Stomach (tissue), 8 donors: ENCODE measurements at regions not wholly inside any gene's neighbourhood (a gene's known extent, or its start where the extent isn't known, plus 50 kb on each side); places are given as distances from the start of the nearest gene placed in this dataset.

Experiments
- DNase-seq, 2 donors: peaks; one replicate each; pipeline versions ENCODE4 v3.0.0 to v3.0.0-alpha.2; 2013 to 2019
- H3K27ac ChIP-seq, 5 donors: fragments of 200-600 bp in 4 of 5; sonication (generic) in 4 of 5; one replicate each; pipeline ENCODE4 v1.5.1; 2013 to 2019; ENCODE audit warnings: mild to moderate bottlenecking in 1 of 5, moderate library complexity in 1 of 5
- H3K27me3 ChIP-seq, 3 donors: fragments of 200-600 bp; sonication (generic); one replicate each; pipeline ENCODE4 v1.5.1; 2017 to 2019; ENCODE audit warnings: mixed run types in 1 of 3
- H3K36me3 ChIP-seq, 4 donors: fragments of 200-600 bp; sonication (generic); 1 replicate in 3 of 4; 2 replicates in 1 of 4; pipeline ENCODE4 v1.5.1; 2016 to 2019
- H3K4me1 ChIP-seq, 4 donors: fragments of 200-600 bp; sonication (generic); one replicate each; pipeline ENCODE4 v1.5.1; 2016 to 2019
- H3K4me3 ChIP-seq, 4 donors: fragments of 200-600 bp; sonication (generic) in 3 of 4; one replicate each; pipeline ENCODE4 v1.5.1; 2016 to 2019; ENCODE audit warnings: mild to moderate bottlenecking in 1 of 4
- H3K9me3 ChIP-seq, 4 donors: fragments of 200-600 bp; sonication (generic); one replicate each; pipeline ENCODE4 v1.5.1; 2016 to 2019
- CTCF ChIP-seq, 7 experiments: fragments of 450-650 bp in 4 of 7; fragments of 200-600 bp in 3 of 7; sonication (generic) in 3 of 7; IDR thresholded peaks; one replicate each; pipeline ENCODE4 v1.5.1; 2016 to 2019; ENCODE audit warnings: antibody characterized with exemption in 7 of 7, control low read depth in 2 of 7, mild to moderate bottlenecking in 1 of 7
- EP300 ChIP-seq: sonication (generic); formaldehyde crosslinking; IDR thresholded peaks from one replicate; pipeline ENCODE4 v1.6.1; 2017; ENCODE audit warnings: antibody characterized with exemption
- POLR2A ChIP-seq, 4 donors: fragments of 450-650 bp; IDR thresholded peaks; one replicate each; pipeline ENCODE4 v1.6.1; 2016; ENCODE audit warnings: antibody characterized with exemption in 4 of 4, control low read depth in 2 of 4, mild to moderate bottlenecking in 1 of 4, moderate library complexity in 1 of 4
- POLR2AphosphoS5 ChIP-seq, 3 donors: sonication (generic); formaldehyde crosslinking; IDR thresholded peaks; one replicate each; pipeline ENCODE4 v1.6.1; 2016; ENCODE audit warnings: antibody characterized with exemption in 3 of 3
- WGBS, 5 donors: extraction: QIAGEN DNeasy Blood & Tissue Kit in 3 of 5; methylation state at CpG; one replicate each; pipeline versions ENCODE4 v1.1.5 to v1.1.7; 2013 to 2018; 5-methylcytosine and 5-hydroxymethylcytosine counted together
- intact Hi-C: fragments of 100-400 bp; cut with DNase I; formaldehyde crosslinking; loops from one replicate; pipeline ENCODE4 v1.15.1; 2023; ENCODE audit warnings: low total_unique reads
- donor health status: healthy with polysubstance abuse.
- donor health status: Bipolar disorder and iron deficiency.
- donor health status: healthy.

GRCh38 chr17:34840750-34841149, 120.5 kb downstream of the CCT6B start:
- DNase-seq: no peak
- TF ChIP-seq POLR2AphosphoS5 (IDR thresholded peaks at IDR 0.05): no peak
- TF ChIP-seq EP300: no peak
- TF ChIP-seq POLR2A (IDR thresholded peaks at IDR 0.05): no peak
- TF ChIP-seq CTCF (IDR thresholded peaks at IDR 0.05): no peak
- no peaks in the 10 kb centered on the region for H3K36me3 ChIP-seq
- no peaks in the 10 kb centered on the region for H3K9me3 ChIP-seq
- H3K4me1 ChIP-seq: no peaks in the 10 kb centered on the region
- no peaks in the 10 kb centered on the region for H3K27me3 ChIP-seq
- no peak overlapping the region for H3K4me3 ChIP-seq
- 36 to 55% (median 48%) methylated on average over 4 of the region's 4 CpGs for WGBS, 5 donors
- H3K27ac ChIP-seq: no peak overlapping the region
- intact Hi-C loops: no loop called here

GRCh38 chr17:34837876-34838478, 123.3 kb downstream of the CCT6B start:
- no peaks in the 10 kb centered on the region for H3K4me1 ChIP-seq
- no peak for TF ChIP-seq POLR2AphosphoS5 (IDR thresholded peaks at IDR 0.05)
- no peak for TF ChIP-seq POLR2A (IDR thresholded peaks at IDR 0.05)
- no peaks in the 10 kb centered on the region for H3K9me3 ChIP-seq
- DNase-seq: no peak
- no peaks in the 10 kb centered on the region for H3K27me3 ChIP-seq
- 73 to 90% (median 81%) methylated on average over 14 of the region's 14 CpGs for WGBS, 5 donors
- H3K27ac ChIP-seq: no peak overlapping the region
- intact Hi-C loops: no loop called here
- H3K4me3 ChIP-seq: no peak overlapping the region
- no peaks in the 10 kb centered on the region for H3K36me3 ChIP-seq

- intact Hi-C loops: no loop called here
- no peak overlapping the region for H3K4me3 ChIP-seq
- WGBS, 5 donors: 29 to 50% (median 40%) methylated on average over 4 of the region's 4 CpGs
- no peaks in the 10 kb centered on the region for H3K4me1 ChIP-seq
- TF ChIP-seq POLR2AphosphoS5 (IDR thresholded peaks at IDR 0.05): no peak
- TF ChIP-seq CTCF (IDR thresholded peaks at IDR 0.05): no peak
- TF ChIP-seq EP300: no peak
- TF ChIP-seq POLR2A (IDR thresholded peaks at IDR 0.05): no peak
- peaks cover 0 to 3% (median 0%) of the 10 kb centered on the region in 3 donors for H3K27me3 ChIP-seq
- no peak overlapping the region for H3K27ac ChIP-seq
- H3K36me3 ChIP-seq: no peaks in the 10 kb centered on the region
- DNase-seq: no peak
- H3K9me3 ChIP-seq: no peaks in the 10 kb centered on the region
These were observed 128.9 kb downstream of the CCT6B start for GRCh38 chr17:34832376-34832775.

- no peaks in the 10 kb centered on the region for H3K4me1 ChIP-seq
- TF ChIP-seq POLR2AphosphoS5 (IDR thresholded peaks at IDR 0.05): no peak
- TF ChIP-seq EP300: no peak
- TF ChIP-seq CTCF (IDR thresholded peaks at IDR 0.05): no peak
- no peak for TF ChIP-seq POLR2A (IDR thresholded peaks at IDR 0.05)
- no peaks in the 10 kb centered on the region for H3K36me3 ChIP-seq
- H3K27ac ChIP-seq: no peak overlapping the region
- peaks cover 0 to 40% (median 0%) of the 10 kb centered on the region in 3 donors for H3K27me3 ChIP-seq
- intact Hi-C loops: no loop called here
- H3K4me3 ChIP-seq: no peak overlapping the region
- no peak for DNase-seq
- H3K9me3 ChIP-seq: no peaks in the 10 kb centered on the region
- 48 to 64% (median 62%) methylated on average over 3 of the region's 3 CpGs for WGBS, 5 donors
These were observed 134.3 kb downstream of the CCT6B start for GRCh38 chr17:34827008-34827407.

- WGBS, 5 donors: 25 to 38% (median 32%) methylated on average over 4 of the region's 4 CpGs
- Histone ChIP-seq H3K9me3 (no peaks in the 10 kb centered on the region), H3K4me3 (no peak overlapping the region), H3K27ac (no peak overlapping the region), H3K4me1 (no peaks in the 10 kb centered on the region), H3K36me3 (no peaks in the 10 kb centered on the region), H3K27me3 (peaks cover 0 to 43% (median 0%) of the 10 kb centered on the region in 3 donors)
- intact Hi-C loops: no loop called here
- TF ChIP-seq POLR2AphosphoS5 (IDR thresholded peaks at IDR 0.05) (no peak), EP300 (no peak), POLR2A (IDR thresholded peaks at IDR 0.05) (no peak), CTCF (IDR thresholded peaks at IDR 0.05) (no peak)
- no peak for DNase-seq
These were observed 134.9 kb downstream of the CCT6B start for GRCh38 chr17:34826332-34826731.
